Panc1 (cell line): ENCODE measurements at regions not wholly inside any gene's neighbourhood (a gene's known extent, or its start where the extent isn't known, plus 50 kb on each side); places are given as distances from the start of the nearest gene placed in this dataset.

Source experiments
- ATAC-seq: fragments of 200-7000 bp; cut with Tn5 transposase; 2 replicates; pipeline ENCODE4 v1.9.1; 2020; ENCODE audit warnings: mild to moderate bottlenecking, moderate library complexity
- BruUV-seq: library from RNA; stranded (reverse); fragments of 400-500 nt; replicated peaks from 2 replicates; lab custom pipeline; 2021; lab: Mats Ljungman, UMichigan
- CTCF ChIA-PET: fragments of 300-600 bp; sonication (Branson Sonifier 250); formaldehyde crosslinking; loops from one replicate; lab custom pipeline; 2022; ENCODE audit warnings: antibody characterized with exemption; lab: Charles Lee
- POLR2A ChIA-PET: fragments of 300-600 bp; sonication (Branson Sonifier 250); formaldehyde crosslinking; loops from one replicate; lab custom pipeline; 2022; ENCODE audit warnings: antibody characterized with exemption; lab: Charles Lee
- DNase-seq: peaks from one replicate; pipeline ENCODE4 v3.0.0-alpha.2; 2010; ENCODE audit warnings: low read depth, low spot score
- H3K27ac ChIP-seq: 2 replicates; pipeline ENCODE4 v1.5.1; 2011; ENCODE audit warnings: mild to moderate bottlenecking, low read length, inconsistent platforms
- H3K27me3 ChIP-seq: fragments of 200-500 bp; sonication (Bioruptor generic); 2 replicates; pipeline ENCODE4 v1.6.0; 2014; ENCODE audit warnings: low read length, inconsistent platforms; ENCODE audit not compliant: control insufficient read depth, insufficient read depth
- H3K36me3 ChIP-seq: fragments of 200-500 bp; sonication (Bioruptor generic); 2 replicates; pipeline ENCODE4 v1.5.1; 2014; ENCODE audit warnings: inconsistent platforms, mild to moderate bottlenecking, low read length, moderate library complexity; ENCODE audit not compliant: control insufficient read depth, insufficient read depth
- H3K4me1 ChIP-seq: 2 replicates; pipeline ENCODE4 v1.5.1; 2011; ENCODE audit warnings: inconsistent platforms, mild to moderate bottlenecking, low read length, moderate library complexity; ENCODE audit not compliant: control insufficient read depth, insufficient read depth
- H3K4me3 ChIP-seq, 2 experiments: 2 replicates each; pipeline ENCODE4 v1.5.1; 2011 to 2012; ENCODE audit warnings: low read depth in 2 of 2, low read length in 2 of 2, mild to moderate bottlenecking in 2 of 2, inconsistent platforms in 1 of 2, moderate library complexity in 1 of 2
- H3K9me3 ChIP-seq: fragments of 200-500 bp; sonication (Bioruptor generic); 2 replicates; pipeline ENCODE4 v1.5.1; 2014; ENCODE audit warnings: low read depth, mild to moderate bottlenecking, inconsistent platforms, low read length, moderate library complexity; ENCODE audit not compliant: control insufficient read depth, insufficient read depth
- CTCF ChIP-seq: fragments of 450-650 bp; IDR thresholded peaks from 2 replicates; pipeline ENCODE4 v1.5.1; 2017; ENCODE audit warnings: mild to moderate bottlenecking
- POLR2AphosphoS5 ChIP-seq: IDR thresholded peaks from 2 replicates; pipeline ENCODE4 v1.6.1; 2012; ENCODE audit warnings: mild to moderate bottlenecking, low read depth, low read length, moderate library complexity
- REST ChIP-seq, 2 experiments: IDR thresholded peaks; 2 replicates each; pipeline ENCODE4 v1.6.1; 2011 to 2012; ENCODE audit warnings: low read depth in 2 of 2, control low read depth in 1 of 2, low read length in 1 of 2, mild to moderate bottlenecking in 1 of 2, moderate library complexity in 1 of 2; ENCODE audit not compliant: insufficient read depth in 1 of 2
- SIN3A ChIP-seq: IDR thresholded peaks from 2 replicates; pipeline ENCODE4 v1.6.1; 2012; ENCODE audit warnings: low read depth, mild to moderate bottlenecking, low read length, moderate library complexity, borderline replicate concordance; ENCODE audit not compliant: insufficient read depth
- TCF7L2 ChIP-seq: IDR thresholded peaks from 2 replicates; pipeline ENCODE4 v1.6.1; 2011; ENCODE audit warnings: mild to moderate bottlenecking, low read depth, low read length, inconsistent platforms
- in situ Hi-C: cut with HindIII; loops from 2 replicates; pipeline ENCODE4 v1.10.0; 2016; ENCODE audit warnings: low sequenced_read_pairs, low pct_unique_long_range_greater_than_20kb
- intact Hi-C: fragments of 100-400 bp; cut with micrococcal nuclease; formaldehyde crosslinking; loops from one replicate; pipeline ENCODE4 v1.10.0; 2022; ENCODE audit not compliant: unreplicated experiment

- Histone ChIP-seq H3K4me3 (no peak overlapping the region), H3K4me1 (no peaks in the 10 kb centered on the region), H3K27me3 (no peaks in the 10 kb centered on the region), H3K9me3 (no peaks in the 10 kb centered on the region), H3K27ac (no peak overlapping the region), H3K36me3 (no peaks in the 10 kb centered on the region; the same call in 1 of the 2 replicates)
- intact Hi-C loops (no loop called here), in situ Hi-C loops (no loop called here)
- BruUV-seq, result no TSS peak
- ChIA-PET CTCF (no interaction called here), POLR2A (no interaction called here)
- no peak for TF ChIP-seq POLR2AphosphoS5
- TF ChIP-seq CTCF, result no peak
- TF ChIP-seq SIN3A, result no peak
- no peak for TF ChIP-seq REST (IDR thresholded peaks at IDR 0.05; ENCODE audit: insufficient read depth in 1 of 2, low read depth in 2 of 2, low read length in 1 of 2)
- no peak for TF ChIP-seq TCF7L2
- no peak for DNase-seq
- ATAC-seq, result no peak
Observed at GRCh38 chr18:2411381-2411960, 159.8 kb downstream of the METTL4 start.

GRCh38 chr18:2412281-2412680, 159.0 kb downstream of the METTL4 start:
- Histone ChIP-seq H3K27me3 (no peaks in the 10 kb centered on the region), H3K4me3 (no peak overlapping the region), H3K9me3 (no peaks in the 10 kb centered on the region), H3K36me3 (no peaks in the 10 kb centered on the region; the same call in 1 of the 2 replicates), H3K4me1 (no peaks in the 10 kb centered on the region), H3K27ac (no peak overlapping the region)
- in situ Hi-C loops, result no loop called here
- DNase-seq, result no peak
- no peak for TF ChIP-seq SIN3A
- no TSS peak for BruUV-seq
- ATAC-seq, result no peak
- ChIA-PET CTCF (no interaction called here), POLR2A (no interaction called here)
- intact Hi-C loops, result no loop called here

GRCh38 chr18:2412996-2413751, 158.1 kb downstream of the METTL4 start:
- ATAC-seq (no peak), DNase-seq (no peak)
- Histone ChIP-seq H3K27ac (no peak overlapping the region), H3K4me1 (no peaks in the 10 kb centered on the region), H3K4me3 (no peak overlapping the region), H3K27me3 (no peaks in the 10 kb centered on the region; the same call in 1 of the 2 replicates), H3K9me3 (no peaks in the 10 kb centered on the region), H3K36me3 (no peaks in the 10 kb centered on the region; the same call in 1 of the 2 replicates)
- no peak for TF ChIP-seq SIN3A
- no peak for TF ChIP-seq TCF7L2
- no peak for TF ChIP-seq POLR2AphosphoS5
- no peak for TF ChIP-seq CTCF
- TF ChIP-seq REST (IDR thresholded peaks at IDR 0.05; ENCODE audit: insufficient read depth in 1 of 2, low read depth in 2 of 2, low read length in 1 of 2), result no peak
- in situ Hi-C loops (no loop called here), intact Hi-C loops (no loop called here)
- BruUV-seq, result no TSS peak
- ChIA-PET CTCF (no interaction called here), POLR2A (no interaction called here)
